IMR-90 (cell line): ENCODE measurements at regions not wholly inside any gene's neighbourhood (a gene's known extent, or its start where the extent isn't known, plus 50 kb on each side); places are given as distances from the start of the nearest gene placed in this dataset.

Source experiments
- ATAC-seq: fragments of 200-7000 bp; cut with Tn5 transposase; 2 replicates; pipeline ENCODE4 v1.9.1; 2020; ENCODE audit warnings: low read depth, mild to moderate bottlenecking, moderate library complexity
- BruUV-seq: library from RNA; stranded (reverse); fragments of 400-500 nt; replicated peaks from 2 replicates; lab custom pipeline; 2021; lab: Mats Ljungman, UMichigan
- CTCF ChIA-PET: fragments of 300-600 bp; formaldehyde crosslinking; extraction: SDS; loops from one replicate; lab custom pipeline; 2021; ENCODE audit warnings: antibody characterized with exemption; lab: Yijun Ruan, JAX
- POLR2A ChIA-PET: fragments of 300-600 bp; sonication (Branson Sonifier 250); formaldehyde crosslinking; loops from one replicate; lab custom pipeline; 2022; ENCODE audit warnings: antibody characterized with exemption; ENCODE audit not compliant: unreplicated experiment; lab: Charles Lee
- DNase-seq: peaks from one replicate; pipeline ENCODE4 v3.0.0; 2013
- H2AFZ ChIP-seq: replicated peaks from 2 replicates; pipeline ENCODE3; 2013; ENCODE audit warnings: low read length, mild to moderate bottlenecking; ENCODE audit not compliant: poor library complexity
- H2AK5ac ChIP-seq: 2 replicates; pipeline ENCODE4 v1.6.1; 2013; ENCODE audit warnings: low read depth, low read length, inconsistent platforms
- H2AK9ac ChIP-seq: replicated peaks from 2 replicates; pipeline ENCODE3; 2013; ENCODE audit warnings: mild to moderate bottlenecking, low read depth, low read length, moderate library complexity; ENCODE audit not compliant: poor library complexity
- H2BK120ac ChIP-seq: 2 replicates; pipeline ENCODE4 v1.6.1; 2013; ENCODE audit warnings: low read depth, low read length, inconsistent platforms
- H2BK15ac ChIP-seq: 3 replicates; pipeline ENCODE4 v1.6.1; 2013; ENCODE audit warnings: low read depth, low read length, inconsistent platforms
- H2BK20ac ChIP-seq: 2 replicates; pipeline ENCODE4 v1.6.1; 2013; ENCODE audit warnings: low read depth, mild to moderate bottlenecking, inconsistent platforms, low read length, moderate library complexity
- H2BK5ac ChIP-seq: 2 replicates; pipeline ENCODE4 v1.6.1; 2013; ENCODE audit warnings: mild to moderate bottlenecking, low read depth, low read length, inconsistent platforms; ENCODE audit not compliant: poor library complexity, severe bottlenecking
- H3K14ac ChIP-seq: replicated peaks from 2 replicates; pipeline ENCODE4 v1.6.1; 2013; ENCODE audit warnings: low read depth, low read length, inconsistent platforms
- H3K18ac ChIP-seq: 2 replicates; pipeline ENCODE4 v1.6.1; 2013; ENCODE audit warnings: low read depth, low read length, control low read depth
- H3K23ac ChIP-seq: 2 replicates; pipeline ENCODE4 v1.6.1; 2013; ENCODE audit warnings: low read depth, low read length, inconsistent platforms
- H3K27ac ChIP-seq: 2 replicates; pipeline ENCODE4 v1.5.1; 2013; ENCODE audit warnings: mild to moderate bottlenecking, control low read depth, low read length; ENCODE audit not compliant: insufficient read depth
- H3K27me3 ChIP-seq: 2 replicates; pipeline ENCODE4 v1.6.1; 2013; ENCODE audit warnings: low read length; ENCODE audit not compliant: control insufficient read depth, insufficient read depth
- H3K36me3 ChIP-seq: 2 replicates; pipeline ENCODE4 v1.6.1; 2013; ENCODE audit warnings: low read length, mixed read lengths; ENCODE audit not compliant: control insufficient read depth, insufficient read depth
- H3K4ac ChIP-seq: 2 replicates; pipeline ENCODE4 v1.6.1; 2013; ENCODE audit warnings: low read depth, low read length, inconsistent platforms
- H3K4me1 ChIP-seq: 2 replicates; pipeline ENCODE4 v1.6.1; 2013; ENCODE audit warnings: low read length, mixed read lengths; ENCODE audit not compliant: control insufficient read depth, insufficient read depth
- H3K4me2 ChIP-seq: 2 replicates; pipeline ENCODE4 v1.6.1; 2013; ENCODE audit warnings: low read depth, mild to moderate bottlenecking, control low read depth, low read length, moderate library complexity
- H3K4me3 ChIP-seq: 2 replicates; pipeline ENCODE4 v1.5.1; 2013; ENCODE audit warnings: low read depth, mild to moderate bottlenecking, control low read depth, low read length, moderate library complexity; ENCODE audit not compliant: insufficient read depth
- H3K56ac ChIP-seq: 2 replicates; pipeline ENCODE4 v1.6.1; 2013; ENCODE audit warnings: low read length, inconsistent platforms; ENCODE audit not compliant: insufficient read depth; ENCODE audit errors: extremely low read depth
- H3K79me1 ChIP-seq, 2 experiments: 2 replicates each; pipeline ENCODE4 v1.6.1; 2013; ENCODE audit warnings: low read length in 2 of 2, inconsistent platforms in 1 of 2, low read depth in 1 of 2
- H3K9ac ChIP-seq: 2 replicates; pipeline ENCODE4 v1.6.1; 2013; ENCODE audit warnings: low read depth, low read length, control low read depth
- H3K9me1 ChIP-seq: 2 replicates; pipeline ENCODE4 v1.6.1; 2013; ENCODE audit warnings: low read length, inconsistent platforms; ENCODE audit not compliant: insufficient read depth
- H3K9me3 ChIP-seq: 2 replicates; pipeline ENCODE4 v1.6.1; 2013; ENCODE audit warnings: low read length; ENCODE audit not compliant: control insufficient read depth, insufficient read depth
- H4K20me1 ChIP-seq: 2 replicates; pipeline ENCODE4 v1.6.1; 2013; ENCODE audit warnings: low read length, inconsistent platforms; ENCODE audit not compliant: insufficient read depth
- H4K5ac ChIP-seq: 2 replicates; pipeline ENCODE4 v1.6.1; 2013; ENCODE audit warnings: mild to moderate bottlenecking, low read depth, low read length, control low read depth
- H4K8ac ChIP-seq, 2 experiments: 2 replicates each; pipeline ENCODE4 v1.6.1; 2013; ENCODE audit warnings: low read depth in 2 of 2, low read length in 2 of 2, control low read depth in 1 of 2, inconsistent platforms in 1 of 2
- H4K91ac ChIP-seq: 2 replicates; pipeline ENCODE4 v1.6.1; 2013; ENCODE audit warnings: low read depth, low read length, inconsistent platforms; ENCODE audit not compliant: insufficient read depth
- NFE2L2 ChIP-seq: fragments of 150-350 bp; IDR thresholded peaks from 2 replicates; pipeline ENCODE4 v1.6.1; 2016; ENCODE audit warnings: low read depth, mild to moderate bottlenecking, low read length
- RAD21 ChIP-seq: IDR thresholded peaks from 2 replicates; pipeline ENCODE4 v1.6.1; 2012; ENCODE audit warnings: low read length, improper control_type of control experiment
- WGBS, 2 experiments: methylation state at CpG; one replicate each; pipeline versions ENCODE4 v1.1.5 to v1.1.7; 2013; ENCODE audit warnings: missing lambda C conversion rate in 2 of 2; ENCODE audit not compliant: insufficient read length in 1 of 2; ENCODE audit errors: extremely low coverage in 2 of 2; 5-methylcytosine and 5-hydroxymethylcytosine counted together
- dilution Hi-C: fragments of 300-500 bp; cut with HindIII; formaldehyde crosslinking; loops from one replicate; pipeline ENCODE4 v1.14.3; 2018; ENCODE audit warnings: low sequenced_read_pairs; ENCODE audit not compliant: unreplicated experiment
- in situ Hi-C: fragments of 300-500 bp; cut with MboI; formaldehyde crosslinking; loops from 3 replicates; pipeline ENCODE4 v1.14.3; 2019; ENCODE audit warnings: low sequenced_read_pairs, inconsistent platforms, mixed read lengths
- intact Hi-C: fragments of 100-400 bp; cut with micrococcal nuclease; formaldehyde crosslinking; loops from 2 replicates; pipeline ENCODE4 v1.10.0; 2022
- TF ChIP-seq, protein P1 (sequence below): conservative IDR thresholded peaks from 2 replicates; pipeline ENCODE4 v1.5.1; 2012; ENCODE audit warnings: mild to moderate bottlenecking, low read depth, low read length, improper control_type of control experiment
- TF ChIP-seq, protein P2 (sequence below): fragments of 150-350 bp; IDR thresholded peaks from 2 replicates; pipeline ENCODE4 v1.6.1; 2017; ENCODE audit warnings: mild to moderate bottlenecking, antibody characterized with exemption, low read length, low read depth

DNA sequence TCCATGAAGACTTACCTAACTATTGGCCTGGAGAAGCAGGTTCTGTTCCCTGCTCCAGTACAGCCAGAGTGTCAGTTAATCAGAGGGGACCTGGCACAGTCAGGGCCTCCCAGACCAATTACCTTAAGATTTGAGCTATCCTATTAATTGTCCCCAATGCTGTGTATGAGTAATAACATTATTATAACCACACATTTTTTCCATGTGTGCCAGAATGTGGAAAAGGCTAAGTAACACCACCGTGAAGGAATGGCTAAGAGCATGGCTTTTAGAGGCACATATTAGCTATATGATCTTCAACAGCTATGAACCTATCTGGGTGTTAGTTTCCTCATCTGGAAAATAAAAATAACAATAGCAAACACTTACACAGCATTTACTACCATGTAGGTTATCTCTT, 111.1 kb upstream of the RAP1B start:
- dilution Hi-C loops, result no loop called here
- BruUV-seq, result no TSS peak

More for the DNA sequence above, 111.1 kb upstream of the RAP1B start:
- DNase-seq, result no peak
- H4K8ac ChIP-seq, result no peak overlapping the region
- H3K4me2 ChIP-seq, result no peak overlapping the region
- TF ChIP-seq, protein P1, sequence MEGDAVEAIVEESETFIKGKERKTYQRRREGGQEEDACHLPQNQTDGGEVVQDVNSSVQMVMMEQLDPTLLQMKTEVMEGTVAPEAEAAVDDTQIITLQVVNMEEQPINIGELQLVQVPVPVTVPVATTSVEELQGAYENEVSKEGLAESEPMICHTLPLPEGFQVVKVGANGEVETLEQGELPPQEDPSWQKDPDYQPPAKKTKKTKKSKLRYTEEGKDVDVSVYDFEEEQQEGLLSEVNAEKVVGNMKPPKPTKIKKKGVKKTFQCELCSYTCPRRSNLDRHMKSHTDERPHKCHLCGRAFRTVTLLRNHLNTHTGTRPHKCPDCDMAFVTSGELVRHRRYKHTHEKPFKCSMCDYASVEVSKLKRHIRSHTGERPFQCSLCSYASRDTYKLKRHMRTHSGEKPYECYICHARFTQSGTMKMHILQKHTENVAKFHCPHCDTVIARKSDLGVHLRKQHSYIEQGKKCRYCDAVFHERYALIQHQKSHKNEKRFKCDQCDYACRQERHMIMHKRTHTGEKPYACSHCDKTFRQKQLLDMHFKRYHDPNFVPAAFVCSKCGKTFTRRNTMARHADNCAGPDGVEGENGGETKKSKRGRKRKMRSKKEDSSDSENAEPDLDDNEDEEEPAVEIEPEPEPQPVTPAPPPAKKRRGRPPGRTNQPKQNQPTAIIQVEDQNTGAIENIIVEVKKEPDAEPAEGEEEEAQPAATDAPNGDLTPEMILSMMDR, result no peak
- no peak for TF ChIP-seq RAD21
- TF ChIP-seq, protein P2, sequence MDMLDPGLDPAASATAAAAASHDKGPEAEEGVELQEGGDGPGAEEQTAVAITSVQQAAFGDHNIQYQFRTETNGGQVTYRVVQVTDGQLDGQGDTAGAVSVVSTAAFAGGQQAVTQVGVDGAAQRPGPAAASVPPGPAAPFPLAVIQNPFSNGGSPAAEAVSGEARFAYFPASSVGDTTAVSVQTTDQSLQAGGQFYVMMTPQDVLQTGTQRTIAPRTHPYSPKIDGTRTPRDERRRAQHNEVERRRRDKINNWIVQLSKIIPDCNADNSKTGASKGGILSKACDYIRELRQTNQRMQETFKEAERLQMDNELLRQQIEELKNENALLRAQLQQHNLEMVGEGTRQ, result no peak
- TF ChIP-seq NFE2L2, result no peak
- WGBS, 2 experiments, result no CpG with 5 or more reads among the region's 1 CpG
- ChIA-PET POLR2A (no interaction called here), CTCF (no interaction called here)
- no peak overlapping the region for H2AFZ ChIP-seq
- no peaks in the 10 kb centered on the region for H3K36me3 ChIP-seq
- no peak overlapping the region for H3K27ac ChIP-seq
- no peaks in the 10 kb centered on the region for H3K4me1 ChIP-seq
- H3K9ac ChIP-seq, result no peak overlapping the region
- intact Hi-C loops, result no loop called here
- no peak overlapping the region for H3K4me3 ChIP-seq
- H3K27me3 ChIP-seq, result peaks cover 3% of the 10 kb centered on the region; the same call in 1 of the 2 replicates
- H4K20me1 ChIP-seq, result no peaks in the 10 kb centered on the region
- no peak overlapping the region for H2AK9ac ChIP-seq
- no peak overlapping the region for H2BK20ac ChIP-seq
- no peak for ATAC-seq
- in situ Hi-C loops, result no loop called here
- H4K5ac ChIP-seq, result no peak overlapping the region
- no peak overlapping the region for H3K23ac ChIP-seq
- no peak overlapping the region for H2BK5ac ChIP-seq
- H3K14ac ChIP-seq, result no peak overlapping the region
- no peak overlapping the region for H4K91ac ChIP-seq
- no peak overlapping the region for H2BK15ac ChIP-seq
- H3K56ac ChIP-seq, result no peak overlapping the region
- no peak overlapping the region for H2BK120ac ChIP-seq
- H3K79me1 ChIP-seq, result no peaks in the 10 kb centered on the region
- H3K9me3 ChIP-seq, result no peaks in the 10 kb centered on the region
- H3K9me1 ChIP-seq, result no peaks in the 10 kb centered on the region
- no peak overlapping the region for H3K4ac ChIP-seq
- no peak overlapping the region for H3K18ac ChIP-seq
- no peak overlapping the region for H2AK5ac ChIP-seq
